Erythroblast (primary cell): ENCODE measurements at regions not wholly inside any gene's neighbourhood (a gene's known extent, or its start where the extent isn't known, plus 50 kb on each side); places are given as distances from the start of the nearest gene placed in this dataset.

Experiments used
- GATA1 ChIP-seq: IDR thresholded peaks from 2 replicates; pipeline ENCODE4 v1.6.1; 2011; ENCODE audit warnings: low read depth, mild to moderate bottlenecking, control low read depth, low read length, moderate library complexity
- POLR2A ChIP-seq: IDR thresholded peaks from 2 replicates; pipeline ENCODE4 v1.6.1; 2011; ENCODE audit warnings: mild to moderate bottlenecking, low read length

DNA sequence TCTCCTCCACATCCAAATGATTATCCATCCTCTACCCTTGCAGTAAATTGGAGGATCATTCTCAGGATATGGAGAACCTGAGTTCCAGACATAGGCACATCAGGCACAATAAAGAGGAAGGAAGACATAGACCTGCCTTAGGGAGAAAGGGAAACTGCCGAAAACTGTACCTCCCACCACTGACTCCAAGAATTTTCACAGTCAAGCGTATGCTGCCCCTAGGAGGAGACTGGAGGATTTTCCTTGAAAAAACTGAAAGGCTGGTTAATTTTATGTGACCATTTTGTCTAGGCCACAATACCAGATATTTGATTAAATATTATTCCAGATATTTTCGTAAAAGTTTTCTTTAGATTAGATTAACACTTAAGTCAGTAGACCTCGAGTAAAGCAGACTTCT, 638.5 kb upstream of the PKDCC start:
- TF ChIP-seq POLR2A: no peak
- no peak for TF ChIP-seq GATA1
